ENCODE measurements at regions not wholly inside any gene's neighbourhood (a gene's known extent, or its start where the extent isn't known, plus 50 kb on each side); places are given as distances from the start of the nearest gene placed in this dataset.
"Not testable (repeated sequence)": the region's sequence is repeated elsewhere in the genome, so short reads cannot be mapped to it uniquely, and the experiment has no call there.

- Histone ChIP-seq H3K36me3 (ENCODE audit: control insufficient read depth, insufficient read depth, low read length) (no peaks in the 10 kb centered on the region), H3K27me3 (replicated peaks; ENCODE audit: control insufficient read depth, insufficient read depth, low read length, poor library complexity, severe bottlenecking) (no peaks in the 10 kb centered on the region), H3K27ac (ENCODE audit: insufficient read depth, low read length, poor library complexity, severe bottlenecking) (no peak overlapping the region), H3K4me3 (ENCODE audit: insufficient read depth, low read depth, low read length, poor library complexity, severe bottlenecking) (no peak overlapping the region), H3K9me3 (ENCODE audit: control insufficient read depth, low read length) (no peaks in the 10 kb centered on the region), H3K4me1 (ENCODE audit: control insufficient read depth, insufficient read depth, low read length, poor library complexity, severe bottlenecking) (no peaks in the 10 kb centered on the region)
- DNase-seq, result no peak
These were observed 52.0 kb upstream of the FYN start for GRCh38 chr6:111925296-111925695.

- H3K27me3 ChIP-seq (replicated peaks; ENCODE audit: control insufficient read depth, insufficient read depth, low read length, poor library complexity, severe bottlenecking), result no peaks in the 10 kb centered on the region
- no peaks in the 10 kb centered on the region for H3K4me1 ChIP-seq (ENCODE audit: control insufficient read depth, insufficient read depth, low read length, poor library complexity, severe bottlenecking)
- no peak for DNase-seq
- no peaks in the 10 kb centered on the region for H3K36me3 ChIP-seq (ENCODE audit: control insufficient read depth, insufficient read depth, low read length)
- H3K4me3 ChIP-seq (ENCODE audit: insufficient read depth, low read depth, low read length, poor library complexity, severe bottlenecking), result no peak overlapping the region
- H3K9me3 ChIP-seq (ENCODE audit: control insufficient read depth, low read length), result no peaks in the 10 kb centered on the region
- no peak overlapping the region for H3K27ac ChIP-seq (ENCODE audit: insufficient read depth, low read length, poor library complexity, severe bottlenecking)
These were observed 53.6 kb upstream of the FYN start for GRCh38 chr6:111926731-111927302.

DNA sequence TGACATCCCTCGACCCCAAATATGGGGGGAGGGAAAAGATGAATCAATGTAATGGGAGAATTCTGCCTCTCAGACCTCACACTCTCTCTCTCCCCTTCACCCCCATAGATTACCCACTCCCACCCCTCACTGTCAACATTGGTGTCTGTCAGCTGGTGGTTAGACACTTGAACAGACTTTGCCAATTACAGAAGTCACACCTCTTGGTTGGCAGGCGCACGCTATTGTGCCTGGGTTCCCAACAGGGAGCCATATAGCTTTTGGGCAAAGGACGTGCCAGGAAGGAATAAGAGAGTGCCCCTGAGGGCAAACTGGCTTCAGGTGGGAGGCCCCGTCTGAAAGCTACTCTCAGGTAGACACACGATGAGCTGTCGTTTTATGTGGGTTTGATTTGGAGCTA, 54.1 kb upstream of the FYN start:
- DNase-seq, result no peak
- H3K9me3 ChIP-seq (ENCODE audit: control insufficient read depth, low read length), result no peaks in the 10 kb centered on the region
- H3K27me3 ChIP-seq (replicated peaks; ENCODE audit: control insufficient read depth, insufficient read depth, low read length, poor library complexity, severe bottlenecking), result no peaks in the 10 kb centered on the region
- H3K4me3 ChIP-seq (ENCODE audit: insufficient read depth, low read depth, low read length, poor library complexity, severe bottlenecking), result no peak overlapping the region
- no peaks in the 10 kb centered on the region for H3K4me1 ChIP-seq (ENCODE audit: control insufficient read depth, insufficient read depth, low read length, poor library complexity, severe bottlenecking)
- no peaks in the 10 kb centered on the region for H3K36me3 ChIP-seq (ENCODE audit: control insufficient read depth, insufficient read depth, low read length)
- no peak overlapping the region for H3K27ac ChIP-seq (ENCODE audit: insufficient read depth, low read length, poor library complexity, severe bottlenecking)

DNA sequence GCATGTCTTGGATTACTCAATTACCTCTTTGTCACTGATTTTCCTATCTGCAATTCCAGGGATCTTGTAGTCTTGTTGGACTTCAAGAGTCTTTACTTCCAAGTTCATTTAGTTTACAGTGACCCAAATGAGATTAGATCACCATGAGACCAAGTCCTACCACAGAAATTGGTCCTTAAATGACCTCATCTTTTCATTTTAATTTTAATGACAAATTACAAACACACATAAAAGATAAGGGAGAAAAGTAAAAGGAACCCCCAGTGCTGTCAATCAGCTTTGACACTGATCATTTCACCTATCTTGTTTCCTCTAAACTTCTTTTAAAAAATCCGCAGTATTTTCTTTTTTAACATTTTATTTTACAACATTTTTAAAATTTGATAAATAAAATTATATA, 54.9 kb upstream of the FYN start:
- Histone ChIP-seq H3K4me3 (ENCODE audit: insufficient read depth, low read depth, low read length, poor library complexity, severe bottlenecking) (no peak overlapping the region), H3K9me3 (ENCODE audit: control insufficient read depth, low read length) (no peaks in the 10 kb centered on the region), H3K4me1 (ENCODE audit: control insufficient read depth, insufficient read depth, low read length, poor library complexity, severe bottlenecking) (no peaks in the 10 kb centered on the region), H3K27me3 (replicated peaks; ENCODE audit: control insufficient read depth, insufficient read depth, low read length, poor library complexity, severe bottlenecking) (no peaks in the 10 kb centered on the region), H3K36me3 (ENCODE audit: control insufficient read depth, insufficient read depth, low read length) (no peaks in the 10 kb centered on the region), H3K27ac (ENCODE audit: insufficient read depth, low read length, poor library complexity, severe bottlenecking) (no peak overlapping the region)
- no peak for DNase-seq

- not testable (repeated sequence) for H3K27me3 ChIP-seq (replicated peaks; ENCODE audit: control insufficient read depth, insufficient read depth, low read length, poor library complexity, severe bottlenecking); H3K9me3 ChIP-seq (ENCODE audit: control insufficient read depth, low read length); H3K27ac ChIP-seq (ENCODE audit: insufficient read depth, low read length, poor library complexity, severe bottlenecking); H3K36me3 ChIP-seq (ENCODE audit: control insufficient read depth, insufficient read depth, low read length); DNase-seq; H3K4me1 ChIP-seq (ENCODE audit: control insufficient read depth, insufficient read depth, low read length, poor library complexity, severe bottlenecking); H3K4me3 ChIP-seq (ENCODE audit: insufficient read depth, low read depth, low read length, poor library complexity, severe bottlenecking)
These were observed 61.4 kb upstream of the FYN start for GRCh38 chr6:111934611-111935010.

DNA sequence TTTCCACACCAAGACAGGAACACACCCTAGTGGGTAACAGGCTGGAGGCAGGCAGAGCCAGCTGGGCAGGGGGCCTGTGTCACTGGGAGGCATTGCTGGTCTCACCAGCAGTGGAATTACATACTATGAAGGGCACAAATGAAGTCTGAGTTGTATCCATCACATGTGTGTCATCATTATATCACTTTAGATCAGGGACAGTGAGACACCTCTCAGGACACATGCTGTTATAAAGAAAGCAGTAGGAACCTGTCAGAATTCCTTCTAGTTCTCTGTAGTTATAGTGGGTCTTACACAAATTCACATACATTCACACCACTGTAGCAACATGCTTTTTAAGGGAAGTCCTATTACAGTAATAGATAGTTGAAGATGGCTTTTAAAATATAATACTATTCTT, 63.5 kb upstream of the FYN start:
- H3K27ac ChIP-seq (ENCODE audit: insufficient read depth, low read length, poor library complexity, severe bottlenecking), result no peak overlapping the region
- H3K36me3 ChIP-seq (ENCODE audit: control insufficient read depth, insufficient read depth, low read length), result no peaks in the 10 kb centered on the region

GRCh38 chr6:111938710-111939109, 65.5 kb upstream of the FYN start:
- Histone ChIP-seq H3K4me1 (ENCODE audit: control insufficient read depth, insufficient read depth, low read length, poor library complexity, severe bottlenecking) (no peaks in the 10 kb centered on the region), H3K4me3 (ENCODE audit: insufficient read depth, low read depth, low read length, poor library complexity, severe bottlenecking) (no peak overlapping the region), H3K36me3 (ENCODE audit: control insufficient read depth, insufficient read depth, low read length) (no peaks in the 10 kb centered on the region), H3K9me3 (ENCODE audit: control insufficient read depth, low read length) (no peaks in the 10 kb centered on the region), H3K27ac (ENCODE audit: insufficient read depth, low read length, poor library complexity, severe bottlenecking) (no peak overlapping the region), H3K27me3 (replicated peaks; ENCODE audit: control insufficient read depth, insufficient read depth, low read length, poor library complexity, severe bottlenecking) (no peaks in the 10 kb centered on the region)
- DNase-seq, result no peak

More for the DNA sequence above, 63.5 kb upstream of the FYN start:
- Histone ChIP-seq H3K27me3 (replicated peaks; ENCODE audit: control insufficient read depth, insufficient read depth, low read length, poor library complexity, severe bottlenecking) (no peaks in the 10 kb centered on the region), H3K4me3 (ENCODE audit: insufficient read depth, low read depth, low read length, poor library complexity, severe bottlenecking) (no peak overlapping the region), H3K4me1 (ENCODE audit: control insufficient read depth, insufficient read depth, low read length, poor library complexity, severe bottlenecking) (no peaks in the 10 kb centered on the region), H3K9me3 (ENCODE audit: control insufficient read depth, low read length) (no peaks in the 10 kb centered on the region)
- DNase-seq, result no peak

- no peak overlapping the region for H3K27ac ChIP-seq (ENCODE audit: insufficient read depth, low read length, poor library complexity, severe bottlenecking)
- no peak for DNase-seq
- no peaks in the 10 kb centered on the region for H3K9me3 ChIP-seq (ENCODE audit: control insufficient read depth, low read length)
- H3K4me1 ChIP-seq (ENCODE audit: control insufficient read depth, insufficient read depth, low read length, poor library complexity, severe bottlenecking), result no peaks in the 10 kb centered on the region
- H3K36me3 ChIP-seq (ENCODE audit: control insufficient read depth, insufficient read depth, low read length), result no peaks in the 10 kb centered on the region
- H3K4me3 ChIP-seq (ENCODE audit: insufficient read depth, low read depth, low read length, poor library complexity, severe bottlenecking), result no peak overlapping the region
- no peaks in the 10 kb centered on the region for H3K27me3 ChIP-seq (replicated peaks; ENCODE audit: control insufficient read depth, insufficient read depth, low read length, poor library complexity, severe bottlenecking)
These were observed 66.7 kb upstream of the FYN start for GRCh38 chr6:111939902-111940301.

GRCh38 chr6:111940801-111941200, 67.5 kb upstream of the FYN start:
- Histone ChIP-seq H3K27ac (ENCODE audit: insufficient read depth, low read length, poor library complexity, severe bottlenecking) (no peak overlapping the region), H3K27me3 (replicated peaks; ENCODE audit: control insufficient read depth, insufficient read depth, low read length, poor library complexity, severe bottlenecking) (no peaks in the 10 kb centered on the region), H3K4me1 (ENCODE audit: control insufficient read depth, insufficient read depth, low read length, poor library complexity, severe bottlenecking) (no peaks in the 10 kb centered on the region), H3K9me3 (ENCODE audit: control insufficient read depth, low read length) (no peaks in the 10 kb centered on the region), H3K4me3 (ENCODE audit: insufficient read depth, low read depth, low read length, poor library complexity, severe bottlenecking) (no peak overlapping the region), H3K36me3 (ENCODE audit: control insufficient read depth, insufficient read depth, low read length) (no peaks in the 10 kb centered on the region)
- no peak for DNase-seq

DNA sequence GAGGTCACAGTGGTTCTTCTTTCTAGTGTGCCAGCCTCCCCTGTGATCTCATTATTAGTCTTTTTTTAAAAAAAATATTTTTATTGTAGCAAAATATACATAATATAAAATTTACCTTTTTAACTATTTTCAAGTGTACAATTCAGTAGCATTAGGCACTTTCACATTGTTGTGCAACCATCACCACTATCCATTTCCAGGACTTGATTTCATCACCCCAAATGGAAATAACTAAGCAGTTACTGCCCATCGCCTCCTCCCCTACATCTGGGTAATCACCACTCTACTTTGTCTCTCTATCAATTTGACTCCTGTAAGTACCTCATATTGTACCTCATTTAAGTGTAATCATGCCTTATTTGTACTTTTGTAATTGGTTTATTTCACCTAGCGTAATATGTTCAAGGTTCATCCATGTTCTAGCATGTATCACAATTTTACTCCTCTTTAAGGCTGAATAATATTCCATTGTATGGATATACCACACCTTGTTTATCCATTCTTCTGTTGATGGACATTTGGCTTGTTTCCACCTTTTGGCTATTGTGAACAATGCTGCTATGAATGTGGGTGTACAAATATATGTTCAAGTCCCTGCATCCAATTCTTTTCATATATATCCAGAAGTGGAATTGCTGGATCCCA, 68.6 kb upstream of the FYN start:
- H3K4me1 ChIP-seq (ENCODE audit: control insufficient read depth, insufficient read depth, low read length, poor library complexity, severe bottlenecking), result no peaks in the 10 kb centered on the region
- H3K27ac ChIP-seq (ENCODE audit: insufficient read depth, low read length, poor library complexity, severe bottlenecking), result no peak overlapping the region
- H3K4me3 ChIP-seq (ENCODE audit: insufficient read depth, low read depth, low read length, poor library complexity, severe bottlenecking), result no peak overlapping the region
- H3K27me3 ChIP-seq (replicated peaks; ENCODE audit: control insufficient read depth, insufficient read depth, low read length, poor library complexity, severe bottlenecking), result no peaks in the 10 kb centered on the region
- DNase-seq, result no peak
- no peaks in the 10 kb centered on the region for H3K36me3 ChIP-seq (ENCODE audit: control insufficient read depth, insufficient read depth, low read length)
- H3K9me3 ChIP-seq (ENCODE audit: control insufficient read depth, low read length), result no peaks in the 10 kb centered on the region

All from effector memory CD4-positive, alpha-beta T cell (primary cell).